Iris pigment epithelial cell (primary cell): ENCODE measurements at regions not wholly inside any gene's neighbourhood (a gene's known extent, or its start where the extent isn't known, plus 50 kb on each side); places are given as distances from the start of the nearest gene placed in this dataset.

Source experiments
- DNase-seq: peaks from one replicate; pipeline ENCODE4 v3.0.0-alpha.2; 2011; ENCODE audit warnings: low read depth

GRCh38 chr2:180058993-180059392 is 51.9 kb upstream of the CWC22 start:
- DNase-seq, result no peak

GRCh38 chr2:180057706-180058412 is 50.8 kb upstream of the CWC22 start:
- no peak for DNase-seq
